H1 (cell line): ENCODE measurements at regions not wholly inside any gene's neighbourhood (a gene's known extent, or its start where the extent isn't known, plus 50 kb on each side); places are given as distances from the start of the nearest gene placed in this dataset.

Source experiments
- CTCF ChIA-PET: fragments of 300-600 bp; sonication (Branson Sonifier 250); formaldehyde crosslinking; loops from one replicate; lab custom pipeline; 2021; ENCODE audit not compliant: partially characterized antibody; lab: Charles Lee
- POLR2A ChIA-PET: fragments of 300-600 bp; sonication (Branson Sonifier 250); formaldehyde crosslinking; loops from one replicate; lab custom pipeline; 2021; ENCODE audit warnings: inconsistent platforms; ENCODE audit not compliant: partially characterized antibody; lab: Charles Lee
- DNase-seq, 2 experiments: peaks; one replicate each; pipeline versions ENCODE4 v3.0.0 to v3.0.0-alpha.2; 2010 to 2022; ENCODE audit warnings: low spot score in 2 of 2, low read depth in 1 of 2, mixed read lengths in 1 of 2
- FAIRE-seq: peaks from 2 replicates; lab custom pipeline; 2011; peaks lifted over from hg19 to GRCh38; lab: Jason Lieb, UNC
- H2AFZ ChIP-seq: 2 replicates; pipeline ENCODE4 v1.8.1; 2012; ENCODE audit warnings: low read length, inconsistent platforms
- H2AK5ac ChIP-seq: 2 replicates; pipeline ENCODE4 v1.6.1; 2013; ENCODE audit warnings: low read depth, low read length
- H2BK120ac ChIP-seq: replicated peaks from 2 replicates; pipeline ENCODE3; 2013; ENCODE audit warnings: low read depth, low read length, inconsistent platforms
- H2BK12ac ChIP-seq: 2 replicates; pipeline ENCODE4 v1.6.1; 2013; ENCODE audit warnings: low read depth, low read length
- H2BK15ac ChIP-seq: 2 replicates; pipeline ENCODE4 v1.6.1; 2013; ENCODE audit warnings: low read length
- H2BK20ac ChIP-seq: 2 replicates; pipeline ENCODE4 v1.6.1; 2013; ENCODE audit warnings: low read length
- H2BK5ac ChIP-seq: 2 replicates; pipeline ENCODE4 v1.6.1; 2013; ENCODE audit warnings: low read depth, low read length
- H3K14ac ChIP-seq: 2 replicates; pipeline ENCODE4 v1.6.1; 2013; ENCODE audit warnings: inconsistent platforms; ENCODE audit not compliant: insufficient read length
- H3K18ac ChIP-seq: 2 replicates; pipeline ENCODE4 v1.6.1; 2013; ENCODE audit warnings: low read length; ENCODE audit errors: extremely low read depth
- H3K23ac ChIP-seq: 2 replicates; pipeline ENCODE4 v1.6.1; 2013; ENCODE audit warnings: inconsistent platforms; ENCODE audit not compliant: insufficient read length
- H3K23me2 ChIP-seq: 2 replicates; pipeline ENCODE4 v1.6.1; 2013; ENCODE audit warnings: low read depth, low read length
- H3K27ac ChIP-seq: 2 replicates; pipeline ENCODE4 v1.6.1; 2011; ENCODE audit warnings: low read depth, low read length, inconsistent platforms
- H3K27me3 ChIP-seq, 4 experiments: replicated peaks in 1 of 4; 1 replicate in 1 of 4; 2 replicates in 3 of 4; pipeline versions ENCODE4 v1.6.1 to v1.8.1; 2011 to 2013; ENCODE audit warnings: low read length in 3 of 4, mild to moderate bottlenecking in 3 of 4, inconsistent platforms in 2 of 4, mixed read lengths in 2 of 4, moderate library complexity in 1 of 4; ENCODE audit not compliant: control insufficient read depth in 3 of 4, insufficient read depth in 3 of 4; ENCODE audit errors: extremely low read depth in 1 of 4
- H3K36me3 ChIP-seq, 4 experiments: 2 replicates each; pipeline versions ENCODE4 v1.6.1 to v1.8.1; 2011 to 2013; ENCODE audit warnings: mild to moderate bottlenecking in 4 of 4, low read length in 3 of 4, moderate library complexity in 2 of 4, control low read depth in 1 of 4, inconsistent platforms in 1 of 4; ENCODE audit not compliant: insufficient read depth in 4 of 4, control insufficient read depth in 2 of 4
- H3K4ac ChIP-seq: replicated peaks from 2 replicates; pipeline ENCODE3; 2013; ENCODE audit warnings: low read length, low read depth, mixed read lengths, inconsistent platforms; ENCODE audit not compliant: insufficient read length
- H3K4me1 ChIP-seq, 4 experiments: replicated peaks in 1 of 4; 1 replicate in 1 of 4; 2 replicates in 3 of 4; pipeline versions ENCODE4 v1.6.1 to v1.8.1; 2011 to 2013; ENCODE audit warnings: low read length in 3 of 4, inconsistent platforms in 2 of 4, mixed read lengths in 1 of 4; ENCODE audit not compliant: insufficient read depth in 4 of 4, control insufficient read depth in 3 of 4
- H3K4me2 ChIP-seq, 2 experiments: 2 replicates each; pipeline versions ENCODE4 v1.6.1 to v1.8.1; 2011 to 2013; ENCODE audit warnings: low read depth in 2 of 2, low read length in 2 of 2, control low read depth in 1 of 2, inconsistent platforms in 1 of 2, mild to moderate bottlenecking in 1 of 2; ENCODE audit not compliant: insufficient read depth in 1 of 2
- H3K4me3 ChIP-seq, 4 experiments: fragments of 200-600, 300-600 bp in 1 of 4; sonication (generic), shearing (Covaris generic), sonication (Bioruptor Twin) in 1 of 4; 2 replicates each; pipeline versions ENCODE4 v1.5.1 to v1.8.1; 2011 to 2016; ENCODE audit warnings: low read length in 4 of 4, low read depth in 3 of 4, control low read depth in 2 of 4, inconsistent platforms in 2 of 4, mild to moderate bottlenecking in 2 of 4, mixed read lengths in 1 of 4, moderate library complexity in 1 of 4; ENCODE audit not compliant: insufficient read depth in 2 of 4; ENCODE audit errors: extremely low read depth in 1 of 4
- H3K56ac ChIP-seq: replicated peaks from 2 replicates; pipeline ENCODE3; 2013; ENCODE audit warnings: low read depth, mild to moderate bottlenecking, mixed read lengths, low read length, inconsistent platforms; ENCODE audit not compliant: insufficient read length
- H3K79me1 ChIP-seq: 2 replicates; pipeline ENCODE4 v1.6.1; 2013; ENCODE audit warnings: low read depth, low read length, control low read depth
- H3K79me2 ChIP-seq, 2 experiments: 2 replicates each; pipeline versions ENCODE4 v1.6.1 to v1.8.1; 2012 to 2013; ENCODE audit warnings: low read length in 2 of 2, mild to moderate bottlenecking in 2 of 2, inconsistent platforms in 1 of 2; ENCODE audit not compliant: insufficient read depth in 2 of 2, control insufficient read depth in 1 of 2
- H3K9ac ChIP-seq, 4 experiments: replicated peaks in 1 of 4; 1 replicate in 1 of 4; 2 replicates in 3 of 4; pipeline versions ENCODE4 v1.6.1 to v1.8.1; 2011 to 2013; ENCODE audit warnings: low read depth in 3 of 4, low read length in 3 of 4, control low read depth in 2 of 4, mild to moderate bottlenecking in 2 of 4, moderate library complexity in 2 of 4, inconsistent platforms in 1 of 4; ENCODE audit errors: extremely low read depth in 1 of 4
- H3K9me3 ChIP-seq, 2 experiments: 2 replicates each; pipeline versions ENCODE4 v1.6.1 to v1.8.1; 2012 to 2013; ENCODE audit warnings: mild to moderate bottlenecking in 2 of 2, moderate library complexity in 2 of 2, control low read depth in 1 of 2, inconsistent platforms in 1 of 2, low read depth in 1 of 2, low read length in 1 of 2, mixed read lengths in 1 of 2; ENCODE audit not compliant: insufficient read depth in 2 of 2
- H4K20me1 ChIP-seq, 2 experiments: replicated peaks in 1 of 2; 2 replicates each; pipeline versions ENCODE3 to v1.8.1; 2011 to 2013; ENCODE audit warnings: inconsistent platforms in 2 of 2, low read length in 2 of 2, mild to moderate bottlenecking in 1 of 2; ENCODE audit not compliant: insufficient read depth in 2 of 2, control insufficient read depth in 1 of 2
- H4K5ac ChIP-seq: 2 replicates; pipeline ENCODE4 v1.6.1; 2013; ENCODE audit warnings: low read length, low read depth, mixed read lengths, inconsistent platforms; ENCODE audit not compliant: insufficient read length
- H4K8ac ChIP-seq: 2 replicates; pipeline ENCODE4 v1.8.0; 2013; ENCODE audit warnings: mild to moderate bottlenecking, moderate library complexity, low read length, inconsistent platforms; ENCODE audit not compliant: insufficient read depth; ENCODE audit errors: extremely low read depth
- H4K91ac ChIP-seq: replicated peaks from 2 replicates; pipeline ENCODE3; 2013; ENCODE audit warnings: low read length, mixed read lengths, inconsistent platforms; ENCODE audit not compliant: insufficient read length
- JUN ChIP-seq: IDR thresholded peaks from 2 replicates; pipeline ENCODE4 v1.6.1; 2011; ENCODE audit warnings: low read depth, mild to moderate bottlenecking, improper control_type of control experiment, low read length
- PHF8 ChIP-seq: fragments of 200-600 bp; sonication (generic); conservative IDR thresholded peaks from 2 replicates; pipeline ENCODE4 v1.7.1; 2012; ENCODE audit warnings: low read depth, mild to moderate bottlenecking, inconsistent platforms, low read length, moderate library complexity
- RAD21 ChIP-seq, 2 experiments: IDR thresholded peaks in 1 of 2; conservative IDR thresholded peaks in 1 of 2; 2 replicates each; pipeline ENCODE4 v1.6.1; 2011; ENCODE audit warnings: low read depth in 2 of 2, low read length in 2 of 2, improper control_type of control experiment in 1 of 2, inconsistent platforms in 1 of 2, mild to moderate bottlenecking in 1 of 2, moderate library complexity in 1 of 2
- WGBS, 2 experiments: shearing (Covaris generic) in 1 of 2; methylation state at CpG; one replicate each; pipeline versions ENCODE4 v1.1.6 to v1.1.7; 2013 to 2015; ENCODE audit warnings: low lambda C conversion rate in 2 of 2, mixed read lengths in 2 of 2, inconsistent platforms in 1 of 2, low coverage in 1 of 2, missing lambda C conversion rate in 1 of 2; ENCODE audit not compliant: insufficient replicate concordance in 2 of 2, insufficient coverage in 1 of 2, insufficient read length in 1 of 2; ENCODE audit errors: extremely low coverage in 1 of 2, missing lambda C conversion rate in 1 of 2; 5-methylcytosine and 5-hydroxymethylcytosine counted together
- TF ChIP-seq, protein P1 (sequence below), 3 experiments: IDR thresholded peaks; 1 replicate in 2 of 3; 2 replicates in 1 of 3; pipeline versions ENCODE4 v1.5.1 to v1.6.1; 2011; ENCODE audit warnings: low read length in 3 of 3, mild to moderate bottlenecking in 3 of 3, inconsistent platforms in 2 of 3, low read depth in 1 of 3, moderate library complexity in 1 of 3; ENCODE audit not compliant: insufficient read depth in 1 of 3; ENCODE audit errors: control extremely low read depth in 1 of 3

DNA sequence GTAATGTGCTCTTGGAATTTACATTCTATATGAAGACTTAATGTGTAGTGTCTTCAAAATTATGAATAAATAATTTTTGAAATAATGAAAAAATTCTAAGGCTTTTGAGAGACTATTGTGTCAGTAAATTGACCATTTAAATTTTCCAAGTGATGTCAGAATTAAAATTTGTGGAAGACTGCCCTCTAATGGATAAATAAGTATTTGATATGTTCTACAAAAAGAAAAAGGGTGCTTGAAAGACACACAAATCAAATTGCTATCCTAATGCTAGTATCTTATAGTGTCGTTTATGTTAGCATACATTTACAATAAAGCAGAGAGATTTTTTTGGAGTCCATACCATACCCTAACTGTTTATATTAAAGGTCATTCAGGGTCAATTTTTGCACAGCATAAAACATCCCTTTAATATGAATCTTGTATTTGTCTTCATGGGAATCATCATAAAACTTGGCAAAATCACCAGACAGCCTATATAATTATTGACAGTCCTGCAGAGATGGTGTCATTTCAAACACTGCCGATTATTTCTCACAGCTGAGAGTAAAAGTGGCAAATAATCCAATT is 120.8 kb upstream of the SLC27A6 start:
- Histone ChIP-seq H3K56ac (no peak overlapping the region), H3K9me3 (peaks cover 0 to 4% of the 10 kb centered on the region in 2 experiments; a peak in 1 of 4 replicates), H2AK5ac (no peak overlapping the region), H2BK5ac (no peak overlapping the region), H3K4ac (no peak overlapping the region), H3K18ac (no peak overlapping the region), H3K27me3 (no peaks in the 10 kb centered on the region), H4K91ac (no peak overlapping the region), H2BK20ac (no peak overlapping the region), H3K23me2 (no peaks in the 10 kb centered on the region), H3K4me1 (no peaks in the 10 kb centered on the region), H4K20me1 (no peaks in the 10 kb centered on the region), H3K9ac (no peak overlapping the region), H3K14ac (no peak overlapping the region), H3K79me2 (no peaks in the 10 kb centered on the region), H2AFZ (no peak overlapping the region), H3K4me3 (no peak overlapping the region), H2BK120ac (no peak overlapping the region), H2BK12ac (no peak overlapping the region), H4K5ac (no peak overlapping the region), H3K27ac (no peak overlapping the region), H4K8ac (no peak overlapping the region), H3K4me2 (no peak overlapping the region), H3K36me3 (no peaks in the 10 kb centered on the region), H3K23ac (no peak overlapping the region), H2BK15ac (no peak overlapping the region), H3K79me1 (no peaks in the 10 kb centered on the region)
- DNase-seq (no peak), FAIRE-seq (no peak)
- WGBS, 2 experiments = 72% methylated on average over 2 of the region's 2 CpGs; no CpG with 5 or more reads in 1 of the 2 experiments
- ChIA-PET POLR2A (no interaction called here), CTCF (interaction anchor here (0.8 to 1.9 kb wide), 6 partner anchors 10 to 629 kb away, joined by 3 to 7 read pairs (median 4); no protein-coding TSS in a partner anchor)
- TF ChIP-seq JUN (no peak), PHF8 (no peak), RAD21 (IDR thresholded peaks at IDR 0.05 in 1 of 2, conservative IDR thresholded peaks at IDR 0.05 in 1 of 2; ENCODE audit: low read depth in 2 of 2, low read length in 2 of 2) (peak in 1 of 2 experiments; percentile 56; a peak in 3 of 4 replicates)
- TF ChIP-seq, protein P1, sequence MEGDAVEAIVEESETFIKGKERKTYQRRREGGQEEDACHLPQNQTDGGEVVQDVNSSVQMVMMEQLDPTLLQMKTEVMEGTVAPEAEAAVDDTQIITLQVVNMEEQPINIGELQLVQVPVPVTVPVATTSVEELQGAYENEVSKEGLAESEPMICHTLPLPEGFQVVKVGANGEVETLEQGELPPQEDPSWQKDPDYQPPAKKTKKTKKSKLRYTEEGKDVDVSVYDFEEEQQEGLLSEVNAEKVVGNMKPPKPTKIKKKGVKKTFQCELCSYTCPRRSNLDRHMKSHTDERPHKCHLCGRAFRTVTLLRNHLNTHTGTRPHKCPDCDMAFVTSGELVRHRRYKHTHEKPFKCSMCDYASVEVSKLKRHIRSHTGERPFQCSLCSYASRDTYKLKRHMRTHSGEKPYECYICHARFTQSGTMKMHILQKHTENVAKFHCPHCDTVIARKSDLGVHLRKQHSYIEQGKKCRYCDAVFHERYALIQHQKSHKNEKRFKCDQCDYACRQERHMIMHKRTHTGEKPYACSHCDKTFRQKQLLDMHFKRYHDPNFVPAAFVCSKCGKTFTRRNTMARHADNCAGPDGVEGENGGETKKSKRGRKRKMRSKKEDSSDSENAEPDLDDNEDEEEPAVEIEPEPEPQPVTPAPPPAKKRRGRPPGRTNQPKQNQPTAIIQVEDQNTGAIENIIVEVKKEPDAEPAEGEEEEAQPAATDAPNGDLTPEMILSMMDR (IDR thresholded peaks at IDR 0.05; ENCODE audit: control extremely low read depth in 1 of 3, insufficient read depth in 1 of 3, low read depth in 1 of 3, low read length in 3 of 3) = peak in 1 of 3 experiments; percentile 2; a peak in 2 of 4 replicates
